ENCODE measurements at regions not wholly inside any gene's neighbourhood (a gene's known extent, or its start where the extent isn't known, plus 50 kb on each side); places are given as distances from the start of the nearest gene placed in this dataset.

GRCh38 chr11:127493330-127494022 lies 492.9 kb upstream of the KIRREL3 start:
- no peak for DNase-seq (ENCODE audit: low read depth)

GRCh38 chr11:127492029-127492428 lies 491.5 kb upstream of the KIRREL3 start:
- no peak for DNase-seq (ENCODE audit: low read depth)

GRCh38 chr11:127491589-127491988 lies 491.0 kb upstream of the KIRREL3 start:
- DNase-seq (ENCODE audit: low read depth) = no peak

DNA sequence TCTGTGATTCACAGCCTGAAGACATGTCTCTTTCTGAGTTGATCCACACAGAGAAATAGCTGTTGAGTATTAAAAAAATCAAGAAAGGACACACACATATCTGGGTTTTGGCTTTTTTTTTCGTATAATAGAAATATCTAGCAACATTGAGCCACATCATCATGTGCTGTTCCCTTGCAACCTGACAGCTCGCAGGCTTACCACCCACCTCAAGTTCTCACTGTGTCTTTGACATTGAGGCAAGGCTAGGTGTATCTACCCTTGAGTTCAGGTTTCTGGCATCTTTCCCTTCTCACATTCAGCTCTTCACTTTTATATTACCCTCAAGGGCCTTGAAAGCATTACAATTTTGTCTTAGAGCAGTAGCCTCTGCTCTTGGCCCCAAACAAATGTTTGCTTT lies 490.3 kb upstream of the KIRREL3 start:
- DNase-seq (ENCODE audit: low read depth) = no peak

DNA sequence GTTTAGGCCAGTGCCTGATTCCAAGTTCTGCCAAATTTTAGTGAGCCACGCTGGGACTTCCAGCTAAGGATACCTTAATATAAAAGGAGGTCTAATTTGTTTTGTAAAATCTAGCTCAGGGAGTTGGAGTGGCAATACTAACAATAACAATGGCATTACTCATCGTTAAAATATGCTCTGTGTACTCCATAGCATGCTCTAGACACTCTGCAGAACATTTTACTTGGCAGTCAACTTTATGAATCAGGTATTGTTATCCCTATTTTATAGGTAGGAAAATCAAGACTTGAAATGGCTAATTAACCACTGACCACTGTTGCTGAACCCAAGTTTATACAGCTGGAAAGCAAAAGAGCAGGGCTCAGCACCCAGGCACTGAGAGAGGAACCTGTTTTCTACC lies 485.0 kb upstream of the KIRREL3 start:
- DNase-seq (ENCODE audit: low read depth) = no peak

GRCh38 chr11:127481391-127481790 lies 480.8 kb upstream of the KIRREL3 start:
- no peak for DNase-seq (ENCODE audit: low read depth)

DNA sequence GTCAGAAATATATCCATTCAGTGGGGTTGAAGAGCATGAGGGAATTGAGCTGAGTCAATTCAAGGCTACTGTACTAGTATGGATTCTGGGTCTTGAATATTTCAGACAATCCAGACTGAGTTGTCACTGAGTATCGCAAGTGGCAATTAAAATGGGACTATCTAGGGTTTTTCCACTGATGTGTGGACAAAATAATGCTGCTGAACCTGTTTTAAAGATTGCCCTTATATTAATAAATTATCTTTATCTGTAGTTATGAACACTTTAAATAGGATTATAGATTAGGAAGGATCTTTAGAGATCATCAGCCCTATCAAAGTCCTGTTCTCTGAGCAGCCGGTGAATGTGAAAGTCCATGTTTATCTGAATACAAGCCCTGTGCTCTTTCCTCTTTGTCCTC lies 478.3 kb upstream of the KIRREL3 start:
- no peak for DNase-seq (ENCODE audit: low read depth)

GRCh38 chr11:127474766-127475165 lies 474.2 kb upstream of the KIRREL3 start:
- DNase-seq (ENCODE audit: low read depth) = no peak

DNA sequence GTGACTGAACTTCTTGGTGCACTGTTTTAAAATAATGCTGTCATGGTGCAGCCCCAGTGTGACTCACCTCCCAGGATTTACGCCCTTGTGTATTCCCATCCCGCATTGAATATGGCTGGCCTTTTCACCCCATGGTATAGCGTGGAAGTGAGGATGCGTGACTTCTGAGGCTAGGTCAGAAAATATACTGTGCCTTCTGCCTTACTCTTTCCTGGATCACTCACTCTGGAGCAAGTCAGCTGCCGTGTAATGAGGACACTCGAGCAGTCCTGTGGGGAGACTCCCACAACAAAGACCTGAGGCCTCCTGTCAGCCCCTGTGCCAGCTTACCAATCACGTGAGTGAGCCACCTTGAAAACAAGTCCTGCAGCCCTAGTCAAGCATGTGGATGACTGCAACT lies 471.9 kb upstream of the KIRREL3 start:
- no peak for DNase-seq (ENCODE audit: low read depth)

DNA sequence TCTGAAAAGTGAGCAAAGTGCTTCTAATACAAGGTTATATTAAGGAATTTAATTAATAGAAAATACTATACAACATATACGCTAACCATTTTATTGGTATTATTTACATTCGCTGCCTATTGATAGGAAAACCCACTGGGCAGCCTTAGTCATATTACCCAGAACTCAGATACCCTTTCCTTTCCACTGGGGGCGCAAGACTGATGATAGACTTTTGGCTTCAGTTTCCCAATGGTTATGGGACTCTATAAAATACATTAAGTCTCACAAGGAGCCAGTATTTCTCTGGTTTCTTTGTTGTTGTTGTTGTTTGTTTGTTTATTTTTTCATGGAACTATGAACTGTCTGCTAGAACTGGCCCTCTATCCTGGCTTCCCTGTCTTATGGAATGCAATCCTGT lies 471.1 kb upstream of the KIRREL3 start:
- no peak for DNase-seq (ENCODE audit: low read depth)

GRCh38 chr11:127470306-127470884 lies 469.8 kb upstream of the KIRREL3 start:
- DNase-seq (ENCODE audit: low read depth) = no peak

- no peak for DNase-seq (ENCODE audit: low read depth)
Observed at GRCh38 chr11:127464325-127464724, 463.8 kb upstream of the KIRREL3 start.

DNA sequence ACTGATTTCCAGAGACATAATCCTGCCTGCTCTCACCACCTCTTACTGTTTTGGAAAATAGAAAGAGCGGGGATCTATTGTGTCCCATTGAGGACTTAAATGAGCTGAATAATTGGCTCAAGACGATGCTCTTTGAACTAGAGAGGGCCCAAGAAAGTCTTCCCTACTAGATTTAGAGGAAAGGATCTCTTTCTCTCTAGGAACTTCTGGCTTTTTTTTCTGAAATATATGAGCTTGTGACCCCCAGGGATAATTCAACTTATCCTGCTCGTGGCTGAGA lies 461.4 kb upstream of the KIRREL3 start:
- DNase-seq (ENCODE audit: low read depth) = no peak

DNA sequence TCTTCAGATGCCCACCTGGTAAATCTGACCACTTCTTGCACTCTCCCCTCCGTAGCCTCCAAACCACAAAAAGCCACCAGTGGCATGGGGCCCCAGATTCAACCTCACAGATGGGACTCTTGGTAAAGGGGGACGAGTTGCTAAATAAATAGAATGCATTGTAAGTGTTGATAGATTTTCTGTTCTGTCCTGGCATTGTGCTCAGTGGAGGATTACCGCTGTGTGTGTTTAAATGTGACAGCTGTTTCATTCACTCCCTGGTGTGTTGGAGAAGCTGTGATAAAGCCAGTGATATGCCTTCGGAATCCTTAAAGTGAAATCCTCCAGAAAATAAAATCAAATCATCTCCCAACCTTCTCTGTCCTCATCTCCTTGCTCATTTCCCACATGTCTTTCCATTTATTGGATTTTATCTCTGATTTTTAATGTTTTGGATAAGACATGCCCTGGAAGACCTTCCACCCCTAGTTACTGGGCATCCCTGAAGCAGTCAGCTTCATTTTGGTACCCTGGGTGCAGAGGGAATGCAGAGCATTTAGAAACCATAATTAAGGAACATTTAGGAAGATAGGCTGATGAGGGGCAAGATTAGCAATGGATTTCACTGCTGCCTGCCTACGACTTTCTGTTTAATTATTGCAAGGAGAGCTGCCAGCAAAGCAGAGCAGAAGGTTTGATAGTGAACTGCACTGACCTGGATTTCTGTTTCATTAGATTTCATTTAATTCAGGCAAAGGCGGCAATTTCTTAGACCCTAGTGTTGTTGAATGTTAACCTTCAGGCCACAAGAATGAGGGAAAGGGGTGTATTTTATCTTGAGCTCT lies 460.9 kb upstream of the KIRREL3 start:
- no peak for DNase-seq (ENCODE audit: low read depth)

- DNase-seq (ENCODE audit: low read depth) = no peak
Observed at GRCh38 chr11:127458561-127458960, 458.0 kb upstream of the KIRREL3 start.

DNA sequence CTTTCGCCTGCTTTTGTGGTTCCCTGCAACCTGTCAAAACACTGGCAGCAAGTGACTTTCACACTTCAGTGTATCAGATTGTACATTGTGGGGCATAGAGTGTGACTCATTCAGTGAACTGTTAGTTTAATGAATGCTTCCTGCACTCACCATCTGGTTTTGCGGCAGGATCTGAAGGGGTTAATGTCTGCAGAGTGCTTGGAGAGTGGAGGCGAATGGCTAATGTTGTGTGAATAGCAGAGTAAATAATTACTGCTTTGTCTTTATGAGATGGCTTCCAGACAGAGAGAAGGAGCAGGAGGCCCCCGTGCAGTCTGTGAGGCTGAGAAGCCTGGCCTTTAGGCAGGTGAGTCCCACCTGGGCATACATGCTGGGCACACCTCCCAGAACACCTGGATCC lies 454.3 kb upstream of the KIRREL3 start:
- DNase-seq (ENCODE audit: low read depth) = no peak

DNA sequence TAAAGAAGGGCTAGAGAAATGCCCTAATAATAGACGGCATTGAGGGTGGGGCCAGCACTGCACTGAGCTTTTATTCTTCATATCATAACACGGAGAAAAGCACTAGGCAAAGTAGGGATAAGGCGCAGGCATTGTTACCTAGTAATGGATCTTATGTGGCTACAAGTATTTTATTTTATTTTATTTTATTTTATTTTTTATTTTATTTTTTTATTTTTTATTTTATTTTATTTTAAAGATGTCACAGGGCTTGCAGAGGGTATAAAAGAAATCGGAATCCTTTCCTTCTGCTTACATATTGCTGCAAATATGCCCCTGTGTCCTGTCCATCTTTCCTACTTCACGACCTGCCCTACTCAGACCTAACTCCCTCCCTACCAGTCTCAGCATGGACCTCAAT lies 452.0 kb upstream of the KIRREL3 start:
- DNase-seq (ENCODE audit: low read depth) = no peak

- DNase-seq (ENCODE audit: low read depth) = no peak
Observed at GRCh38 chr11:127451861-127452260, 451.3 kb upstream of the KIRREL3 start.

GRCh38 chr11:127448101-127448500 lies 447.5 kb upstream of the KIRREL3 start:
- no peak for DNase-seq (ENCODE audit: low read depth)

GRCh38 chr11:127445476-127445875 lies 444.9 kb upstream of the KIRREL3 start:
- DNase-seq (ENCODE audit: low read depth) = no peak

DNA sequence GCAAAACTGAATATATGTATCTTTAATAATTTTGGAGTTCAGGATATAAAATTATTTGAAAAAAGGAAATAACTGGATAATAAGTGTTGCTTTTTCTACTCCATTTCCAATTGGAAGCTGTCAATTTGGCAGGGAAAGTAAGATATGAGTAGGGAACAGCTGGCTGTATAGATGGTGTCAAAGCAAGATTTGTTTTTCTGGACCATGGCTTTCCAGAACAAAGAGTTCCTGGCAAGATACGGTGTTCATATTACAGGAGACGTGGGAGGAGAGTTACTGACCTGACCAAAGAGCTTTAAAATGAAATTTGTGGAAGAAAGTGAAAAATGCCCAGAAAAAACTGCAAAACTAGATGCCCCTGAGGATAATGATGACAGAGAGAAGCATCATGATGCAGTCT lies 442.7 kb upstream of the KIRREL3 start:
- DNase-seq (ENCODE audit: low read depth) = no peak

DNA sequence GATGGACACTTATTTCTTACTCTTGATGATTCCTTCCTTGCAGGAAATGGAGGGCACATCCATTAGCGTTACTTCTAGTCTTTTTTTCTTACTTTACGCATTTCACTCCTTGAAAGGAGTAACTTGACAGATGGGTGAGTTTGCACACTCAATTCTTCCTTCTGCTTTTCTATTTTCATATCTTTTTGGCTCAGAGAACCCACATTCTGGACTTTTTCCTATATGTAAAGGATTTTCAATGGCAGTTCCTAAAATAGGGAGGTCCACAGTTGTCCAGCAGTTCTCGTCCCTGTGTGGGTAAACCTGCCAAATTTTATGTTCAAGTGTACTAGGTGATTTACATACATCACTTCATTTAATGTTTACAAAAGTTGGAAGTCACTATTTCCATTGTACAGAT lies 440.0 kb upstream of the KIRREL3 start:
- DNase-seq (ENCODE audit: low read depth) = no peak

DNA sequence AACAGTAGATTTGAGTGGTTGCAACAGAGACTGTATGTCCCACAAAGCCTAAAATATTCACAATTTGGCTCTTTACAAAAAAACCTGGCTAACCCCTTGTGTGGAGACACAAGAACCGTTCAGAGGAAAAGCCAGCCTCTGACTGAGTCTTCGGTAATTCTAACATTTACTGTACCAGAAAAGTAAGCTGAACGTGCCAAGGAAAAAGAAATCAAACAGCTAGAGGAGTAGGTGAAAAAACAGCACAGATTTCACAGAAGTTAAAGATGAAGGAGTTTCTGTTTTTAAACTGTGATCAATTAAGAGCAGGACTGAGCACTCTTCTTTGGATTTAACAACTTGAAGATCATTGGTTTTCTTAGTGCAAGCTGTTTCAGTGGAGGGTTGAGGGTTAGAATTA lies 424.7 kb upstream of the KIRREL3 start:
- no peak for DNase-seq (ENCODE audit: low read depth)

- no peak for DNase-seq (ENCODE audit: low read depth)
Observed at GRCh38 chr11:127424661-127425060, 424.1 kb upstream of the KIRREL3 start.

All from activated gamma-delta T cell treated with anti-CD3 and anti-CD28 coated beads, Interleukin-2, amount 50 U/mL, for 16 hours (primary cell).